Activated CD4-positive, CD25-positive, alpha-beta regulatory T cell treated with anti-CD3 and anti-CD28 coated beads, Interleukin-2, amount 50 U/mL, for 16 hours (primary cell): ENCODE measurements at regions not wholly inside any gene's neighbourhood (a gene's known extent, or its start where the extent isn't known, plus 50 kb on each side); places are given as distances from the start of the nearest gene placed in this dataset.

Source experiments
- DNase-seq: peaks from one replicate; pipeline ENCODE4 v3.0.0-alpha.2; 2020; ENCODE audit warnings: low read depth, low spot score

GRCh38 chr10:43973801-43974200, 325.1 kb upstream of the ZNF32 start:
- DNase-seq: no peak

GRCh38 chr10:43972976-43973647, 324.4 kb upstream of the ZNF32 start:
- DNase-seq: no peak

GRCh38 chr10:43971981-43972380, 323.3 kb upstream of the ZNF32 start:
- no peak for DNase-seq

- no peak for DNase-seq
These were observed 322.6 kb upstream of the ZNF32 start for GRCh38 chr10:43971306-43971705.

GRCh38 chr10:43970717-43971116, 322.0 kb upstream of the ZNF32 start:
- DNase-seq: no peak

- no peak for DNase-seq
These were observed 321.5 kb upstream of the ZNF32 start for GRCh38 chr10:43970018-43970698.

- no peak for DNase-seq
These were observed 320.8 kb upstream of the ZNF32 start for GRCh38 chr10:43969506-43969905.

GRCh38 chr10:43968961-43969360, 320.3 kb upstream of the ZNF32 start:
- DNase-seq: no peak

GRCh38 chr10:43968076-43968475, 319.4 kb upstream of the ZNF32 start:
- DNase-seq: no peak

- no peak for DNase-seq
These were observed 317.9 kb upstream of the ZNF32 start for GRCh38 chr10:43966571-43966965.

GRCh38 chr10:43965918-43966570, 317.4 kb upstream of the ZNF32 start:
- no peak for DNase-seq

- DNase-seq: no peak
These were observed 316.6 kb upstream of the ZNF32 start for GRCh38 chr10:43965033-43965917.

- DNase-seq: no peak
These were observed 315.8 kb upstream of the ZNF32 start for GRCh38 chr10:43964486-43964885.

GRCh38 chr10:43963793-43964425, 315.2 kb upstream of the ZNF32 start:
- DNase-seq: no peak

GRCh38 chr10:43963379-43963778, 314.7 kb upstream of the ZNF32 start:
- no peak for DNase-seq

- no peak for DNase-seq
These were observed 313.9 kb upstream of the ZNF32 start for GRCh38 chr10:43962346-43963191.

- no peak for DNase-seq
These were observed 313.1 kb upstream of the ZNF32 start for GRCh38 chr10:43961523-43962345.

- no peak for DNase-seq
These were observed 312.3 kb upstream of the ZNF32 start for GRCh38 chr10:43960981-43961380.

- DNase-seq: no peak
These were observed 311.8 kb upstream of the ZNF32 start for GRCh38 chr10:43960477-43960876.

- DNase-seq: no peak
These were observed 311.4 kb upstream of the ZNF32 start for GRCh38 chr10:43960135-43960415.
